HepG2 (cell line): ENCODE measurements at regions not wholly inside any gene's neighbourhood (a gene's known extent, or its start where the extent isn't known, plus 50 kb on each side); places are given as distances from the start of the nearest gene placed in this dataset.

Experiments used
- EZH2 ChIP-seq: conservative IDR thresholded peaks from 2 replicates; pipeline ENCODE4 v1.6.1; 2012; ENCODE audit warnings: mild to moderate bottlenecking, low read depth, low read length, moderate library complexity
- GATAD2A ChIP-seq: IDR thresholded peaks from 2 replicates; pipeline ENCODE4 v1.6.1; 2016
- GFI1 ChIP-seq: sonication (generic); formaldehyde crosslinking; IDR thresholded peaks from 2 replicates; pipeline ENCODE4 v1.5.0; 2020; ENCODE audit warnings: missing genetic modification reagents, mild to moderate bottlenecking, borderline replicate concordance
- HMGA1 ChIP-seq: sonication (generic); formaldehyde crosslinking; conservative IDR thresholded peaks from 2 replicates; pipeline ENCODE4 v1.4.0; 2020; ENCODE audit warnings: missing genetic modification reagents
- HNF4G ChIP-seq, 2 experiments: sonication (generic) in 1 of 2; formaldehyde crosslinking in 1 of 2; IDR thresholded peaks; 2 replicates each; pipeline versions ENCODE4 v1.4.0 to v1.6.1; 2011 to 2020; ENCODE audit warnings: borderline replicate concordance in 2 of 2, low read depth in 2 of 2, mild to moderate bottlenecking in 2 of 2, low read length in 1 of 2, missing genetic modification reagents in 1 of 2, moderate library complexity in 1 of 2
- HOXA7 ChIP-seq: sonication (generic); formaldehyde crosslinking; IDR thresholded peaks from 2 replicates; pipeline ENCODE4 v1.8.1; 2022; ENCODE audit warnings: mild to moderate bottlenecking, missing genetic modification reagents, moderate library complexity
- MXI1 ChIP-seq: IDR thresholded peaks from 3 replicates; pipeline ENCODE4 v1.6.1; 2012; ENCODE audit warnings: low read depth, low read length, inconsistent platforms, borderline replicate concordance
- PHF8 ChIP-seq: sonication (generic); formaldehyde crosslinking; IDR thresholded peaks from 2 replicates; pipeline ENCODE4 v1.5.0; 2020; ENCODE audit warnings: missing genetic modification reagents
- RORA ChIP-seq: sonication (generic); formaldehyde crosslinking; IDR thresholded peaks from 2 replicates; pipeline ENCODE4 v1.5.0; 2020; ENCODE audit warnings: mild to moderate bottlenecking, missing genetic modification reagents, moderate library complexity
- SAP130 ChIP-seq: IDR thresholded peaks from 2 replicates; pipeline ENCODE4 v1.6.1; 2016; ENCODE audit warnings: low read depth
- TAF1 ChIP-seq: sonication (generic); formaldehyde crosslinking; IDR thresholded peaks from 2 replicates; pipeline ENCODE4 v1.4.0; 2020; ENCODE audit warnings: missing genetic modification reagents
- ZBTB38 ChIP-seq: sonication (generic); formaldehyde crosslinking; IDR thresholded peaks from 2 replicates; pipeline ENCODE4 v1.5.1; 2020; ENCODE audit warnings: mild to moderate bottlenecking, missing genetic modification reagents
- ZFP36 ChIP-seq: fragments of 150-350 bp; IDR thresholded peaks from 2 replicates; pipeline ENCODE4 v1.6.1; 2018; ENCODE audit warnings: borderline replicate concordance, low read length, low read depth; ENCODE audit not compliant: partially characterized antibody
- ZNF20 ChIP-seq: sonication (generic); formaldehyde crosslinking; IDR thresholded peaks from 2 replicates; pipeline ENCODE4 v1.4.0; 2020; ENCODE audit warnings: mild to moderate bottlenecking, moderate library complexity, missing genetic modification reagents
- ZNF205 ChIP-seq: IDR thresholded peaks from 2 replicates; pipeline ENCODE4 v1.6.1; 2018; ENCODE audit warnings: missing biosample characterization, missing genetic modification reagents
- ZNF883 ChIP-seq: sonication (generic); formaldehyde crosslinking; IDR thresholded peaks from 2 replicates; pipeline ENCODE4 v1.5.1; 2020; ENCODE audit warnings: mild to moderate bottlenecking, missing genetic modification reagents; ENCODE audit errors: not compliant biosample characterization
- TF ChIP-seq, protein P1 (sequence below): sonication (generic); formaldehyde crosslinking; IDR thresholded peaks from 2 replicates; pipeline ENCODE4 v1.4.0; 2020; ENCODE audit warnings: mild to moderate bottlenecking, missing genetic modification reagents
- TF ChIP-seq, protein P2 (sequence below): sonication (generic); formaldehyde crosslinking; IDR thresholded peaks from 2 replicates; pipeline ENCODE4 v1.4.0; 2020; ENCODE audit warnings: missing genetic modification reagents
- TF ChIP-seq, protein P3 (sequence below): fragments of 450-650 bp; IDR thresholded peaks from 2 replicates; pipeline ENCODE4 v1.6.1; 2017; ENCODE audit warnings: mild to moderate bottlenecking
- TF ChIP-seq, protein P4 (sequence below): sonication (generic); formaldehyde crosslinking; IDR thresholded peaks from 2 replicates; pipeline ENCODE4 v1.8.1; 2023; ENCODE audit warnings: mild to moderate bottlenecking, moderate library complexity, missing genetic modification reagents
- TF ChIP-seq, protein P5 (sequence below): sonication (generic); formaldehyde crosslinking; IDR thresholded peaks from 2 replicates; pipeline ENCODE4 v1.5.1; 2020; ENCODE audit warnings: mild to moderate bottlenecking, moderate library complexity, missing genetic modification reagents

DNA sequence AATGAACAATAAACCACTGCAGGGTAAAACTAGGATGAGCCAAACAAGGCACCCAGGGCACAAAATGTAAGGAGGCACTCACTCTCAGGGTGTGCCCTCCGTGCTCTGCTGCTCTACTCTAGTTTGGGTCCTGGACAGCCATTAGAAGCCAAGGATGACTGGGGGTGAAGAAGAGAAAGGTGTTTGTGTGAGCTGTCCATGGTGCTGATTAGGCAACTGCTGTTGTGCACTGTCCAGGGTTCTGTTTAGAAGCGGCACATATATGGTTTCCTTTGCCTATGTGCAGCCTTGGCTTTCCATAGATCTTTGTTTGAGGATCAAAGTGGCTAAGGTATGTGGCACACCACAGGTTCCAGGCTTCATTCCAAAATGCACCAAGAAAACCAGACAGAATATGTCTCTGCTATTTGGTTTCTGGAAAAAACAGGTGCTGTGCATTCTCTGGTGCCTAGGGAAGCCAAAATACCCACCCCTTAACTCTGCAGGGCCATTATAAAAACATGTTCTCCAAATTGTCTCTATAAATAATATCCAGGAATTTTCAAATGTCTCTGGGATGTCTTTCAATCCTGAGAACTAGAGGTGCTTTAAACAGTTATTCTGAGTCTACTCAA is 123.5 kb downstream of the CBLN1 start (continued):
- TF ChIP-seq GATAD2A (peak; percentile 61), ZFP36 (no peak), SAP130 (CRISPR knock-in tag) (peak; percentile 77), ZNF883 (CRISPR knock-in tag) (peak; percentile 66), ZNF20 (CRISPR knock-in tag) (peak; percentile 66; the same call in 1 of the 2 replicates), EZH2 (no peak), MXI1 (no peak), GFI1 (CRISPR knock-in tag) (0 out of 2 replicates have a peak, but pooled peaks have one; percentile 20), ZNF205 (CRISPR knock-in tag) (peak; percentile 94), HNF4G (IDR thresholded peaks at IDR 0.05; ENCODE audit: borderline replicate concordance, low read depth, low read length) (no peak), HNF4G (CRISPR knock-in tag; IDR thresholded peaks at IDR 0.05; ENCODE audit: borderline replicate concordance, low read depth) (no peak), ZBTB38 (0 out of 2 replicates have a peak, but pooled peaks have one; percentile 23), PHF8 (CRISPR knock-in tag) (no peak), HMGA1 (CRISPR knock-in tag) (no peak), HOXA7 (CRISPR knock-in tag) (peak; percentile 42; the same call in 1 of the 2 replicates), RORA (CRISPR knock-in tag) (no peak), TAF1 (CRISPR knock-in tag) (peak; percentile 57)
- TF ChIP-seq, protein P1, sequence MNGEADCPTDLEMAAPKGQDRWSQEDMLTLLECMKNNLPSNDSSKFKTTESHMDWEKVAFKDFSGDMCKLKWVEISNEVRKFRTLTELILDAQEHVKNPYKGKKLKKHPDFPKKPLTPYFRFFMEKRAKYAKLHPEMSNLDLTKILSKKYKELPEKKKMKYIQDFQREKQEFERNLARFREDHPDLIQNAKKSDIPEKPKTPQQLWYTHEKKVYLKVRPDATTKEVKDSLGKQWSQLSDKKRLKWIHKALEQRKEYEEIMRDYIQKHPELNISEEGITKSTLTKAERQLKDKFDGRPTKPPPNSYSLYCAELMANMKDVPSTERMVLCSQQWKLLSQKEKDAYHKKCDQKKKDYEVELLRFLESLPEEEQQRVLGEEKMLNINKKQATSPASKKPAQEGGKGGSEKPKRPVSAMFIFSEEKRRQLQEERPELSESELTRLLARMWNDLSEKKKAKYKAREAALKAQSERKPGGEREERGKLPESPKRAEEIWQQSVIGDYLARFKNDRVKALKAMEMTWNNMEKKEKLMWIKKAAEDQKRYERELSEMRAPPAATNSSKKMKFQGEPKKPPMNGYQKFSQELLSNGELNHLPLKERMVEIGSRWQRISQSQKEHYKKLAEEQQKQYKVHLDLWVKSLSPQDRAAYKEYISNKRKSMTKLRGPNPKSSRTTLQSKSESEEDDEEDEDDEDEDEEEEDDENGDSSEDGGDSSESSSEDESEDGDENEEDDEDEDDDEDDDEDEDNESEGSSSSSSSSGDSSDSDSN (CRISPR knock-in tag) = no peak
- TF ChIP-seq, protein P2, sequence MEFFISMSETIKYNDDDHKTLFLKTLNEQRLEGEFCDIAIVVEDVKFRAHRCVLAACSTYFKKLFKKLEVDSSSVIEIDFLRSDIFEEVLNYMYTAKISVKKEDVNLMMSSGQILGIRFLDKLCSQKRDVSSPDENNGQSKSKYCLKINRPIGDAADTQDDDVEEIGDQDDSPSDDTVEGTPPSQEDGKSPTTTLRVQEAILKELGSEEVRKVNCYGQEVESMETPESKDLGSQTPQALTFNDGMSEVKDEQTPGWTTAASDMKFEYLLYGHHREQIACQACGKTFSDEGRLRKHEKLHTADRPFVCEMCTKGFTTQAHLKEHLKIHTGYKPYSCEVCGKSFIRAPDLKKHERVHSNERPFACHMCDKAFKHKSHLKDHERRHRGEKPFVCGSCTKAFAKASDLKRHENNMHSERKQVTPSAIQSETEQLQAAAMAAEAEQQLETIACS = no peak
- TF ChIP-seq, protein P3, sequence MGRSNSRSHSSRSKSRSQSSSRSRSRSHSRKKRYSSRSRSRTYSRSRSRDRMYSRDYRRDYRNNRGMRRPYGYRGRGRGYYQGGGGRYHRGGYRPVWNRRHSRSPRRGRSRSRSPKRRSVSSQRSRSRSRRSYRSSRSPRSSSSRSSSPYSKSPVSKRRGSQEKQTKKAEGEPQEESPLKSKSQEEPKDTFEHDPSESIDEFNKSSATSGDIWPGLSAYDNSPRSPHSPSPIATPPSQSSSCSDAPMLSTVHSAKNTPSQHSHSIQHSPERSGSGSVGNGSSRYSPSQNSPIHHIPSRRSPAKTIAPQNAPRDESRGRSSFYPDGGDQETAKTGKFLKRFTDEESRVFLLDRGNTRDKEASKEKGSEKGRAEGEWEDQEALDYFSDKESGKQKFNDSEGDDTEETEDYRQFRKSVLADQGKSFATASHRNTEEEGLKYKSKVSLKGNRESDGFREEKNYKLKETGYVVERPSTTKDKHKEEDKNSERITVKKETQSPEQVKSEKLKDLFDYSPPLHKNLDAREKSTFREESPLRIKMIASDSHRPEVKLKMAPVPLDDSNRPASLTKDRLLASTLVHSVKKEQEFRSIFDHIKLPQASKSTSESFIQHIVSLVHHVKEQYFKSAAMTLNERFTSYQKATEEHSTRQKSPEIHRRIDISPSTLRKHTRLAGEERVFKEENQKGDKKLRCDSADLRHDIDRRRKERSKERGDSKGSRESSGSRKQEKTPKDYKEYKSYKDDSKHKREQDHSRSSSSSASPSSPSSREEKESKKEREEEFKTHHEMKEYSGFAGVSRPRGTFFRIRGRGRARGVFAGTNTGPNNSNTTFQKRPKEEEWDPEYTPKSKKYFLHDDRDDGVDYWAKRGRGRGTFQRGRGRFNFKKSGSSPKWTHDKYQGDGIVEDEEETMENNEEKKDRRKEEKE = no peak
- TF ChIP-seq, protein P4, sequence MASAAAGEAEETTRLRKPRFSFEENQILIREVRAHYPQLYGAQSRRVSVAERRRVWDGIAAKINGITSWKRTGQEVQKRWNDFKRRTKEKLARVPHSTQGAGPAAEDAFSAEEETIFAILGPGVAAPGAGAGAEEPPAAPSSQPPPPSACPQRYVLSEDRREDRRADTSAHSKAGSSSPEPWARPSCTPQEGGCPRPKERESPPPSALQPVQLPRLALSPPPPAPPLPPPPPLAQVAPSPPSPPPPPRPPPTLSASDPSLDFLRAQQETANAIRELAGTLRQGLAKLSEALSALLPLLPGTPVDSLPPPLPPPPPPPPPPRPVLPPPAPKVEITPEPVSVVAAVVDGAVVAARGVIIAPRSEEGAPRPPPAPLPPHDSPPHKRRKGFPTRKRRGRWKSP (CRISPR knock-in tag) = 0 out of 2 replicates have a peak, but pooled peaks have one; percentile 35
- TF ChIP-seq, protein P5, sequence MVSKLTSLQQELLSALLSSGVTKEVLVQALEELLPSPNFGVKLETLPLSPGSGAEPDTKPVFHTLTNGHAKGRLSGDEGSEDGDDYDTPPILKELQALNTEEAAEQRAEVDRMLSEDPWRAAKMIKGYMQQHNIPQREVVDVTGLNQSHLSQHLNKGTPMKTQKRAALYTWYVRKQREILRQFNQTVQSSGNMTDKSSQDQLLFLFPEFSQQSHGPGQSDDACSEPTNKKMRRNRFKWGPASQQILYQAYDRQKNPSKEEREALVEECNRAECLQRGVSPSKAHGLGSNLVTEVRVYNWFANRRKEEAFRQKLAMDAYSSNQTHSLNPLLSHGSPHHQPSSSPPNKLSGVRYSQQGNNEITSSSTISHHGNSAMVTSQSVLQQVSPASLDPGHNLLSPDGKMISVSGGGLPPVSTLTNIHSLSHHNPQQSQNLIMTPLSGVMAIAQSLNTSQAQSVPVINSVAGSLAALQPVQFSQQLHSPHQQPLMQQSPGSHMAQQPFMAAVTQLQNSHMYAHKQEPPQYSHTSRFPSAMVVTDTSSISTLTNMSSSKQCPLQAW = no peak
